HEK293 (cell line): ENCODE measurements at regions not wholly inside any gene's neighbourhood (a gene's known extent, or its start where the extent isn't known, plus 50 kb on each side); places are given as distances from the start of the nearest gene placed in this dataset.

ENCODE experiments used
- CTCF ChIA-PET: fragments of 350-600 bp; formaldehyde crosslinking; extraction: SDS; loops from one replicate; lab custom pipeline; 2021; ENCODE audit warnings: antibody characterized with exemption; lab: Yijun Ruan, JAX
- POLR2A ChIA-PET: fragments of 300-600 bp; formaldehyde crosslinking; extraction: SDS; loops from one replicate; lab custom pipeline; 2020; ENCODE audit warnings: antibody characterized with exemption, inconsistent platforms; lab: Yijun Ruan, JAX
- H3K27ac ChIP-seq: fragments of 200-500 bp; sonication (Bioruptor generic); 2 replicates; pipeline ENCODE4 v1.5.1; 2014; ENCODE audit warnings: low read depth, low read length, control low read depth, inconsistent platforms; ENCODE audit errors: extremely low read depth
- H3K36me3 ChIP-seq, 2 experiments: fragments of 200-500 bp in 1 of 2; sonication (Bioruptor generic) in 1 of 2; 1 replicate in 1 of 2; 2 replicates in 1 of 2; pipeline ENCODE4 v1.5.1; 2014 to 2017; ENCODE audit warnings: inconsistent platforms in 2 of 2, low read length in 2 of 2; ENCODE audit not compliant: control insufficient read depth in 2 of 2, insufficient read depth in 1 of 2
- H3K4me1 ChIP-seq: fragments of 200-500 bp; sonication (Bioruptor generic); 2 replicates; pipeline ENCODE4 v1.5.1; 2014; ENCODE audit warnings: mild to moderate bottlenecking, low read length, inconsistent platforms; ENCODE audit not compliant: control insufficient read depth, insufficient read depth
- H3K4me3 ChIP-seq: 2 replicates; pipeline ENCODE4 v1.5.1; 2011; ENCODE audit warnings: low read depth, mild to moderate bottlenecking, control low read depth, low read length, moderate library complexity
- H3K9me3 ChIP-seq: fragments of 200-500 bp; sonication (Bioruptor generic); 2 replicates; pipeline ENCODE4 v1.5.1; 2014; ENCODE audit warnings: low read depth, low read length, inconsistent platforms; ENCODE audit not compliant: control insufficient read depth, insufficient read depth
- GLI2 ChIP-seq: fragments of 450-650 bp; formaldehyde crosslinking; IDR thresholded peaks from 2 replicates; pipeline ENCODE4; 2017; ENCODE audit warnings: missing biosample characterization, missing genetic modification characterization, low read depth, borderline replicate concordance
- HIC1 ChIP-seq: fragments of 450-650 bp; formaldehyde crosslinking; IDR thresholded peaks from 2 replicates; pipeline ENCODE4 v1.5.1; 2016; ENCODE audit warnings: missing biosample characterization, missing genetic modification characterization
- KLF17 ChIP-seq: fragments of 450-650 bp; formaldehyde crosslinking; IDR thresholded peaks from 2 replicates; pipeline ENCODE4 v1.5.1; 2016; ENCODE audit warnings: missing biosample characterization, missing genetic modification characterization
- REPIN1 ChIP-seq: fragments of 450-650 bp; formaldehyde crosslinking; IDR thresholded peaks from 2 replicates; pipeline ENCODE4 v1.5.1; 2017; ENCODE audit warnings: missing biosample characterization, missing genetic modification characterization, low read depth
- SP3 ChIP-seq: fragments of 450-650 bp; formaldehyde crosslinking; IDR thresholded peaks from 2 replicates; pipeline ENCODE4 v1.5.1; 2016; ENCODE audit warnings: missing biosample characterization, missing genetic modification characterization
- SP7 ChIP-seq: fragments of 450-650 bp; formaldehyde crosslinking; IDR thresholded peaks from 2 replicates; pipeline ENCODE4 v1.5.1; 2016; ENCODE audit warnings: missing biosample characterization, missing genetic modification characterization
- TCF7L2 ChIP-seq: IDR thresholded peaks from 2 replicates; pipeline ENCODE4 v1.6.1; 2011; ENCODE audit warnings: low read depth, mild to moderate bottlenecking, inconsistent platforms, low read length, moderate library complexity, borderline replicate concordance
- ZEB2 ChIP-seq: fragments of 450-650 bp; formaldehyde crosslinking; IDR thresholded peaks from 2 replicates; pipeline ENCODE4 v1.5.1; 2016; ENCODE audit warnings: missing biosample characterization, missing genetic modification characterization
- ZNF114 ChIP-seq: fragments of 450-650 bp; formaldehyde crosslinking; IDR thresholded peaks from 2 replicates; pipeline ENCODE4 v1.5.0; 2017; ENCODE audit warnings: missing biosample characterization, missing genetic modification characterization
- ZNF132 ChIP-seq: fragments of 450-650 bp; formaldehyde crosslinking; IDR thresholded peaks from 2 replicates; pipeline ENCODE4 v1.5.1; 2017; ENCODE audit warnings: missing biosample characterization, missing genetic modification characterization, borderline replicate concordance
- ZNF221 ChIP-seq: fragments of 450-650 bp; formaldehyde crosslinking; IDR thresholded peaks from 2 replicates; pipeline ENCODE4 v1.5.1; 2017; ENCODE audit warnings: missing biosample characterization, missing genetic modification characterization, borderline replicate concordance
- ZNF223 ChIP-seq: fragments of 450-650 bp; formaldehyde crosslinking; IDR thresholded peaks from 2 replicates; pipeline ENCODE4 v1.5.1; 2016; ENCODE audit warnings: missing biosample characterization, missing genetic modification characterization
- ZNF324 ChIP-seq: fragments of 450-650 bp; formaldehyde crosslinking; IDR thresholded peaks from 2 replicates; pipeline ENCODE4 v1.5.1; 2016; ENCODE audit warnings: missing biosample characterization, missing genetic modification characterization
- ZNF350 ChIP-seq: fragments of 450-650 bp; formaldehyde crosslinking; IDR thresholded peaks from 2 replicates; pipeline ENCODE4 v1.5.0; 2017; ENCODE audit warnings: missing biosample characterization, mild to moderate bottlenecking, missing genetic modification characterization
- ZNF37A ChIP-seq: fragments of 450-650 bp; IDR thresholded peaks from 2 replicates; pipeline ENCODE4 v1.5.1; 2018; ENCODE audit warnings: missing biosample characterization, missing genetic modification characterization
- ZNF391 ChIP-seq: fragments of 450-650 bp; formaldehyde crosslinking; IDR thresholded peaks from 2 replicates; pipeline ENCODE4 v1.5.1; 2016; ENCODE audit warnings: low read depth, missing biosample characterization, missing genetic modification characterization, borderline replicate concordance
- ZNF561 ChIP-seq: fragments of 450-650 bp; IDR thresholded peaks from 2 replicates; pipeline ENCODE4 v1.5.1; 2018; ENCODE audit warnings: missing biosample characterization, missing genetic modification characterization, borderline replicate concordance
- ZNF624 ChIP-seq: fragments of 450-650 bp; formaldehyde crosslinking; IDR thresholded peaks from 2 replicates; pipeline ENCODE4 v1.5.1; 2017; ENCODE audit warnings: missing biosample characterization, missing genetic modification characterization
- ZNF645 ChIP-seq: fragments of 450-650 bp; formaldehyde crosslinking; IDR thresholded peaks from 2 replicates; pipeline ENCODE4; 2016; ENCODE audit warnings: missing biosample characterization, missing genetic modification characterization
- ZNF660 ChIP-seq: fragments of 450-650 bp; IDR thresholded peaks from 2 replicates; pipeline ENCODE4 v1.5.1; 2018; ENCODE audit warnings: missing biosample characterization, mild to moderate bottlenecking, missing genetic modification characterization
- ZNF704 ChIP-seq: fragments of 450-650 bp; formaldehyde crosslinking; IDR thresholded peaks from 2 replicates; pipeline ENCODE4 v1.5.1; 2016; ENCODE audit warnings: missing biosample characterization, missing genetic modification characterization
- ZNF785 ChIP-seq: fragments of 450-650 bp; formaldehyde crosslinking; IDR thresholded peaks from 2 replicates; pipeline ENCODE4 v1.5.1; 2016; ENCODE audit warnings: missing biosample characterization, missing genetic modification characterization
- ZNF830 ChIP-seq: fragments of 450-650 bp; IDR thresholded peaks from 2 replicates; pipeline ENCODE4 v1.5.0; 2018; ENCODE audit warnings: missing biosample characterization, missing genetic modification characterization, low read depth, mild to moderate bottlenecking, moderate library complexity
- ZNF837 ChIP-seq: fragments of 450-650 bp; formaldehyde crosslinking; IDR thresholded peaks from 2 replicates; pipeline ENCODE4 v1.5.1; 2016; ENCODE audit warnings: missing biosample characterization, missing genetic modification characterization
- ZNF843 ChIP-seq: fragments of 450-650 bp; formaldehyde crosslinking; IDR thresholded peaks from 2 replicates; pipeline ENCODE4 v1.5.1; 2016; ENCODE audit warnings: missing biosample characterization, missing genetic modification characterization

- ChIA-PET CTCF (no interaction called here), POLR2A (no interaction called here)
- H3K9me3 ChIP-seq, result no peaks in the 10 kb centered on the region
- no peaks in the 10 kb centered on the region for H3K36me3 ChIP-seq
- no peaks in the 10 kb centered on the region for H3K4me1 ChIP-seq
- H3K27ac ChIP-seq, result no peak overlapping the region
- H3K4me3 ChIP-seq, result no peak overlapping the region
- TF ChIP-seq SP3, result no peak
- TF ChIP-seq ZNF645 (tag by site-specific recombination), result no peak
- TF ChIP-seq ZNF660 (tag by site-specific recombination), result no peak
- no peak for TF ChIP-seq ZNF561
These were observed 338.0 kb downstream of the TMX3 start for GRCh38 chr18:68376926-68377325.

GRCh38 chr18:68362907-68363306, 352.0 kb downstream of the TMX3 start:
- Histone ChIP-seq H3K36me3 (no peaks in the 10 kb centered on the region), H3K4me3 (no peak overlapping the region), H3K27ac (no peak overlapping the region)
- POLR2A ChIA-PET, result no interaction called here
- no peak for TF ChIP-seq KLF17 (tag by site-specific recombination)
- TF ChIP-seq, all 188 proteins: peak for 0
- Histone ChIP-seq H3K4me1 (no peaks in the 10 kb centered on the region), H3K9me3 (no peaks in the 10 kb centered on the region)
- CTCF ChIA-PET, result no interaction called here

- ChIA-PET CTCF (no interaction called here), POLR2A (no interaction called here)
- TF ChIP-seq ZNF37A (tag by site-specific recombination) (no peak), GLI2 (tag by site-specific recombination) (no peak), SP7 (tag by site-specific recombination) (no peak), ZNF350 (no peak), ZNF624 (no peak), ZNF837 (tag by site-specific recombination) (no peak), TCF7L2 (no peak), ZNF114 (tag by site-specific recombination) (no peak), ZNF785 (tag by site-specific recombination) (no peak), ZNF223 (tag by site-specific recombination) (no peak), ZNF843 (tag by site-specific recombination) (no peak), ZNF221 (tag by site-specific recombination) (no peak), ZNF830 (tag by site-specific recombination) (no peak), HIC1 (tag by site-specific recombination) (no peak), ZNF704 (no peak), ZEB2 (tag by site-specific recombination) (no peak), ZNF132 (no peak), ZNF324 (no peak), ZNF391 (tag by site-specific recombination) (no peak), REPIN1 (tag by site-specific recombination) (no peak)
- H3K4me3 ChIP-seq, result no peak overlapping the region
- H3K9me3 ChIP-seq, result no peaks in the 10 kb centered on the region
- H3K36me3 ChIP-seq, result no peaks in the 10 kb centered on the region
- no peak overlapping the region for H3K27ac ChIP-seq
- H3K4me1 ChIP-seq, result no peaks in the 10 kb centered on the region
These were observed 359.3 kb downstream of the TMX3 start for GRCh38 chr18:68355637-68356036.
